Hepatocyte (in vitro differentiated cells): ENCODE measurements at regions not wholly inside any gene's neighbourhood (a gene's known extent, or its start where the extent isn't known, plus 50 kb on each side); places are given as distances from the start of the nearest gene placed in this dataset.

Experiments
- DNase-seq: peaks from one replicate; pipeline ENCODE4 v3.0.0-alpha.2; 2016; ENCODE audit warnings: low spot score
- H2AFZ ChIP-seq: fragments of 200-600 bp; sonication (generic); 2 replicates; pipeline ENCODE4 v1.6.0; 2016; ENCODE audit warnings: antibody characterized with exemption, mild to moderate bottlenecking
- H3K27ac ChIP-seq: fragments of 200-600 bp; sonication (generic); 2 replicates; pipeline ENCODE4 v1.5.1; 2016; ENCODE audit warnings: mild to moderate bottlenecking
- H3K27me3 ChIP-seq: fragments of 200-600 bp; sonication (generic); 2 replicates; pipeline ENCODE4 v1.6.1; 2016
- H3K36me3 ChIP-seq: fragments of 200-600 bp; sonication (generic); replicated peaks from 2 replicates; pipeline ENCODE4 v1.5.1; 2016; ENCODE audit warnings: low read depth; ENCODE audit not compliant: insufficient read depth
- H3K4me1 ChIP-seq: fragments of 200-600 bp; sonication (generic); 2 replicates; pipeline ENCODE4 v1.5.1; 2016; ENCODE audit warnings: mild to moderate bottlenecking, moderate library complexity; ENCODE audit not compliant: insufficient read depth
- H3K4me2 ChIP-seq: fragments of 200-600 bp; sonication (generic); 2 replicates; pipeline ENCODE4 v1.6.0; 2016
- H3K4me3 ChIP-seq: fragments of 200-600 bp; sonication (generic); 2 replicates; pipeline ENCODE4 v1.5.1; 2016; ENCODE audit warnings: mild to moderate bottlenecking
- H3K79me2 ChIP-seq: fragments of 200-600 bp; sonication (generic); 2 replicates; pipeline ENCODE4 v1.6.0; 2017; ENCODE audit warnings: mild to moderate bottlenecking
- H3K9me2 ChIP-seq: fragments of 200-600 bp; sonication (generic); replicated peaks from 2 replicates; pipeline ENCODE4 v1.6.0; 2017; ENCODE audit warnings: mild to moderate bottlenecking; ENCODE audit not compliant: insufficient read depth
- H3K9me3 ChIP-seq: fragments of 200-600 bp; sonication (generic); 2 replicates; pipeline ENCODE4 v1.5.1; 2016; ENCODE audit warnings: low read depth, mild to moderate bottlenecking
- H4K20me1 ChIP-seq: fragments of 200-600 bp; sonication (generic); 2 replicates; pipeline ENCODE4 v1.6.0; 2016; ENCODE audit warnings: mild to moderate bottlenecking; ENCODE audit not compliant: insufficient read depth, poor library complexity, severe bottlenecking
- EZH2 ChIP-seq: fragments of 200-600 bp; sonication (generic); IDR thresholded peaks from 2 replicates; pipeline ENCODE4 v1.6.1; 2016; ENCODE audit warnings: antibody characterized with exemption, mild to moderate bottlenecking, borderline replicate concordance
- EZH2phosphoT487 ChIP-seq: fragments of 200-600 bp; sonication (generic); IDR thresholded peaks from one replicate; pipeline ENCODE4 v1.6.1; 2018; ENCODE audit warnings: antibody characterized with exemption, mild to moderate bottlenecking, low read depth, moderate library complexity; ENCODE audit not compliant: unreplicated experiment, severe bottlenecking
- WGBS: methylation state at CpG from one replicate; pipeline ENCODE4 v1.1.6; 2016; ENCODE audit warnings: low lambda C conversion rate; ENCODE audit errors: missing lambda C conversion rate; 5-methylcytosine and 5-hydroxymethylcytosine counted together
- TF ChIP-seq, protein P1 (sequence below): fragments of 200-600 bp; sonication (generic); IDR thresholded peaks from 2 replicates; pipeline ENCODE4 v1.5.1; 2016; ENCODE audit warnings: antibody characterized with exemption, mild to moderate bottlenecking; ENCODE audit not compliant: poor library complexity

GRCh38 chr11:27248576-27249509, 114.2 kb downstream of the CCDC34 start:
- Histone ChIP-seq H3K36me3 (no peaks in the 10 kb centered on the region), H2AFZ (no peak overlapping the region), H3K4me1 (no peaks in the 10 kb centered on the region), H3K79me2 (no peaks in the 10 kb centered on the region), H3K9me2 (no peaks in the 10 kb centered on the region), H3K27ac (no peak overlapping the region), H3K4me2 (no peak overlapping the region), H3K27me3 (no peaks in the 10 kb centered on the region), H3K9me3 (no peaks in the 10 kb centered on the region), H4K20me1 (no peaks in the 10 kb centered on the region), H3K4me3 (no peak overlapping the region)
- WGBS, result 64% methylated on average over 13 of the region's 13 CpGs
- DNase-seq, result no peak
- TF ChIP-seq EZH2phosphoT487 (no peak), EZH2 (no peak)
- TF ChIP-seq, protein P1, sequence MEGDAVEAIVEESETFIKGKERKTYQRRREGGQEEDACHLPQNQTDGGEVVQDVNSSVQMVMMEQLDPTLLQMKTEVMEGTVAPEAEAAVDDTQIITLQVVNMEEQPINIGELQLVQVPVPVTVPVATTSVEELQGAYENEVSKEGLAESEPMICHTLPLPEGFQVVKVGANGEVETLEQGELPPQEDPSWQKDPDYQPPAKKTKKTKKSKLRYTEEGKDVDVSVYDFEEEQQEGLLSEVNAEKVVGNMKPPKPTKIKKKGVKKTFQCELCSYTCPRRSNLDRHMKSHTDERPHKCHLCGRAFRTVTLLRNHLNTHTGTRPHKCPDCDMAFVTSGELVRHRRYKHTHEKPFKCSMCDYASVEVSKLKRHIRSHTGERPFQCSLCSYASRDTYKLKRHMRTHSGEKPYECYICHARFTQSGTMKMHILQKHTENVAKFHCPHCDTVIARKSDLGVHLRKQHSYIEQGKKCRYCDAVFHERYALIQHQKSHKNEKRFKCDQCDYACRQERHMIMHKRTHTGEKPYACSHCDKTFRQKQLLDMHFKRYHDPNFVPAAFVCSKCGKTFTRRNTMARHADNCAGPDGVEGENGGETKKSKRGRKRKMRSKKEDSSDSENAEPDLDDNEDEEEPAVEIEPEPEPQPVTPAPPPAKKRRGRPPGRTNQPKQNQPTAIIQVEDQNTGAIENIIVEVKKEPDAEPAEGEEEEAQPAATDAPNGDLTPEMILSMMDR, result no peak

DNA sequence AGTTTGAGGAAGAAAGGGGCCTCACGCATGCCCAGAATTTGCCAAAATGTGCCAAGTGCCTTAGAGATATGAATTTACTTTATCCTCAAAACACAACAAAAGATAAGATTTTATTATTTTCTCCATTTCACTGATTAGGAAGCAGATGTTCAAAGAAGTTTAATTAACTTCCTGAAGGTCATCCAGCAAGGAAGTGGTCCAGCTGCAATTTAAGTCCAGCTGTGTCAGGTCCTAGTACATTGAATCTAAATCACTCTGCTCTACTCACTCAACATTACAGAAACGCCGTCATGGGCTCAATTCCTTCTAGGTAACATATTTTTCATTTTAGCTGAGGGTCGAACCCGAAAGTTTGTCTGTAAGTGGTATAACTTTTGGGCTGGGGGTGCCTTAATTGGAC, 115.4 kb downstream of the CCDC34 start:
- TF ChIP-seq, protein P1, result no peak
- no peak for TF ChIP-seq EZH2phosphoT487
- TF ChIP-seq EZH2, result no peak
- whole genome bisulfite sequencing, result 87% methylated on average over 5 of the region's 5 CpGs
- no peaks in the 10 kb centered on the region for H3K27me3 ChIP-seq
- no peak overlapping the region for H3K4me2 ChIP-seq
- H3K36me3 ChIP-seq, result no peaks in the 10 kb centered on the region
- no peaks in the 10 kb centered on the region for H3K9me3 ChIP-seq
- no peak overlapping the region for H2AFZ ChIP-seq
- no peak for DNase-seq
- H3K4me1 ChIP-seq, result no peaks in the 10 kb centered on the region
- no peak overlapping the region for H3K4me3 ChIP-seq
- no peak overlapping the region for H3K27ac ChIP-seq
- H4K20me1 ChIP-seq, result no peaks in the 10 kb centered on the region
- H3K9me2 ChIP-seq, result no peaks in the 10 kb centered on the region
- no peaks in the 10 kb centered on the region for H3K79me2 ChIP-seq

- H3K9me3 ChIP-seq, result no peaks in the 10 kb centered on the region
- no peak overlapping the region for H2AFZ ChIP-seq
- DNase-seq, result no peak
- WGBS, result 86% methylated on average over 3 of the region's 3 CpGs
- no peak overlapping the region for H3K27ac ChIP-seq
- no peaks in the 10 kb centered on the region for H3K4me1 ChIP-seq
- no peaks in the 10 kb centered on the region for H3K27me3 ChIP-seq
- no peak overlapping the region for H3K4me3 ChIP-seq
- H4K20me1 ChIP-seq, result no peaks in the 10 kb centered on the region
- H3K36me3 ChIP-seq, result no peaks in the 10 kb centered on the region
- H3K79me2 ChIP-seq, result no peaks in the 10 kb centered on the region
- TF ChIP-seq, protein P1, result no peak
- no peak overlapping the region for H3K4me2 ChIP-seq
- H3K9me2 ChIP-seq, result no peaks in the 10 kb centered on the region
These were observed 116.1 kb downstream of the CCDC34 start for GRCh38 chr11:27246925-27247324.
